WERI-Rb-1 (cell line): ENCODE measurements at regions not wholly inside any gene's neighbourhood (a gene's known extent, or its start where the extent isn't known, plus 50 kb on each side); places are given as distances from the start of the nearest gene placed in this dataset.

Experiments
- DNase-seq: peaks from one replicate; pipeline ENCODE4 v3.0.0-alpha.2; 2020
- H3K27ac ChIP-seq: fragments of 250-450 bp; sonication (Bioruptor Pico); 2 replicates; pipeline ENCODE4 v1.5.1; 2020; ENCODE audit warnings: mild to moderate bottlenecking, moderate library complexity
- H3K27me3 ChIP-seq: fragments of 250-450 bp; sonication (Bioruptor Pico); 2 replicates; pipeline ENCODE4 v1.5.1; 2021; ENCODE audit warnings: mild to moderate bottlenecking, low read depth, moderate library complexity; ENCODE audit not compliant: insufficient read depth, severe bottlenecking
- H3K36me3 ChIP-seq: fragments of 250-450 bp; sonication (Bioruptor Pico); 2 replicates; pipeline ENCODE4 v1.5.1; 2020; ENCODE audit warnings: mild to moderate bottlenecking, moderate library complexity
- H3K4me3 ChIP-seq: 2 replicates; pipeline ENCODE4 v1.5.1; 2011; ENCODE audit warnings: low read depth, mild to moderate bottlenecking, control low read depth, low read length
- H3K9me3 ChIP-seq: fragments of 250-450 bp; sonication (Bioruptor Pico); 2 replicates; pipeline ENCODE4 v1.5.1; 2021; ENCODE audit warnings: mild to moderate bottlenecking, moderate library complexity; ENCODE audit not compliant: severe bottlenecking
- CTCF ChIP-seq: IDR thresholded peaks from 2 replicates; pipeline ENCODE4 v1.5.1; 2011; ENCODE audit warnings: low read depth, mild to moderate bottlenecking, control low read depth, inconsistent platforms, low read length

- H3K27me3 ChIP-seq, result no peaks in the 10 kb centered on the region
- H3K27ac ChIP-seq, result no peak overlapping the region
- no peak overlapping the region for H3K4me3 ChIP-seq
- DNase-seq, result no peak
- no peaks in the 10 kb centered on the region for H3K36me3 ChIP-seq
- no peak for TF ChIP-seq CTCF
- peaks cover 16% of the 10 kb centered on the region for H3K9me3 ChIP-seq
These were observed 111.7 kb upstream of the RAI14 start for GRCh38 chr5:34544403-34544802.

- H3K4me3 ChIP-seq, result no peak overlapping the region
- peaks cover 16% of the 10 kb centered on the region for H3K9me3 ChIP-seq
- DNase-seq, result no peak
- no peaks in the 10 kb centered on the region for H3K27me3 ChIP-seq
- no peaks in the 10 kb centered on the region for H3K36me3 ChIP-seq
- no peak overlapping the region for H3K27ac ChIP-seq
- TF ChIP-seq CTCF, result no peak
These were observed 111.0 kb upstream of the RAI14 start for GRCh38 chr5:34545164-34545563.

- Histone ChIP-seq H3K36me3 (no peaks in the 10 kb centered on the region), H3K9me3 (peaks cover 16% of the 10 kb centered on the region), H3K27ac (no peak overlapping the region), H3K4me3 (no peak overlapping the region), H3K27me3 (no peaks in the 10 kb centered on the region)
- TF ChIP-seq CTCF, result no peak
- DNase-seq, result no peak
These were observed 110.5 kb upstream of the RAI14 start for GRCh38 chr5:34545626-34546025.

GRCh38 chr5:34547300-34548085 is 108.6 kb upstream of the RAI14 start:
- Histone ChIP-seq H3K27me3 (no peaks in the 10 kb centered on the region), H3K4me3 (no peak overlapping the region), H3K27ac (no peak overlapping the region), H3K36me3 (no peaks in the 10 kb centered on the region), H3K9me3 (peaks cover 16% of the 10 kb centered on the region)
- DNase-seq, result no peak
- no peak for TF ChIP-seq CTCF

GRCh38 chr5:34548086-34548403 is 108.1 kb upstream of the RAI14 start:
- no peak for TF ChIP-seq CTCF
- no peaks in the 10 kb centered on the region for H3K36me3 ChIP-seq
- H3K27me3 ChIP-seq, result no peaks in the 10 kb centered on the region
- no peak overlapping the region for H3K4me3 ChIP-seq
- H3K9me3 ChIP-seq, result peaks cover 16% of the 10 kb centered on the region
- H3K27ac ChIP-seq, result no peak overlapping the region
- DNase-seq, result no peak

- Histone ChIP-seq H3K27me3 (no peaks in the 10 kb centered on the region), H3K9me3 (peaks cover 9% of the 10 kb centered on the region), H3K36me3 (no peaks in the 10 kb centered on the region), H3K4me3 (no peak overlapping the region), H3K27ac (no peak overlapping the region)
- no peak for DNase-seq
- TF ChIP-seq CTCF, result no peak
These were observed 105.9 kb upstream of the RAI14 start for GRCh38 chr5:34550247-34550646.
